Esophagus muscularis mucosa (tissue), 4 donors: ENCODE measurements at regions not wholly inside any gene's neighbourhood (a gene's known extent, or its start where the extent isn't known, plus 50 kb on each side); places are given as distances from the start of the nearest gene placed in this dataset.

Experiments used
- CTCF ChIP-seq, 3 experiments: fragments of 200-600 bp in 2 of 3; fragments of 450-650 bp in 1 of 3; sonication (generic) in 2 of 3; IDR thresholded peaks; one replicate each; pipeline ENCODE4 v1.5.1; 2017 to 2019; ENCODE audit warnings: antibody characterized with exemption in 3 of 3, mild to moderate bottlenecking in 2 of 3, moderate library complexity in 1 of 3
- EP300 ChIP-seq: sonication (generic); formaldehyde crosslinking; IDR thresholded peaks from one replicate; pipeline ENCODE4 v1.6.1; 2017; ENCODE audit warnings: antibody characterized with exemption
- POLR2A ChIP-seq: fragments of 450-650 bp; IDR thresholded peaks from one replicate; pipeline ENCODE4 v1.6.1; 2017; ENCODE audit warnings: antibody characterized with exemption, moderate library complexity, mild to moderate bottlenecking, low read depth
- POLR2AphosphoS5 ChIP-seq, 2 donors: sonication (generic); formaldehyde crosslinking; IDR thresholded peaks; one replicate each; pipeline ENCODE4 v1.6.1; 2017; ENCODE audit warnings: antibody characterized with exemption in 2 of 2

- TF ChIP-seq POLR2A (no peak), POLR2AphosphoS5 (IDR thresholded peaks at IDR 0.05) (no peak), CTCF (IDR thresholded peaks at IDR 0.05) (no peak), EP300 (no peak)
These were observed 383.2 kb downstream of the AEBP2 start for GRCh38 chr12:19822476-19822875.
